Sigmoid colon (tissue), 6 donors: ENCODE measurements at regions not wholly inside any gene's neighbourhood (a gene's known extent, or its start where the extent isn't known, plus 50 kb on each side); places are given as distances from the start of the nearest gene placed in this dataset.
"Not testable (repeated sequence)": the region's sequence is repeated elsewhere in the genome, so short reads cannot be mapped to it uniquely, and the experiment has no call there.

Experiments
- DNase-seq: peaks from one replicate; pipeline ENCODE4 v3.0.0-alpha.2; 2019
- H3K27ac ChIP-seq, 4 donors: fragments of 200-600 bp; sonication (generic); one replicate each; pipeline ENCODE4 v1.5.1; 2016 to 2019; ENCODE audit warnings: mild to moderate bottlenecking in 1 of 4
- H3K27me3 ChIP-seq, 3 donors: fragments of 200-600 bp; sonication (generic); one replicate each; pipeline ENCODE4 v1.5.1; 2019; ENCODE audit warnings: mild to moderate bottlenecking in 1 of 3
- H3K36me3 ChIP-seq, 4 donors: fragments of 200-600 bp; sonication (generic); one replicate each; pipeline ENCODE4 v1.5.1; 2016 to 2019
- H3K4me1 ChIP-seq, 4 donors: fragments of 200-600 bp; sonication (generic); one replicate each; pipeline ENCODE4 v1.5.1; 2017 to 2019
- H3K4me3 ChIP-seq, 4 donors: fragments of 200-600 bp; sonication (generic); one replicate each; pipeline ENCODE4 v1.5.1; 2017 to 2019; ENCODE audit warnings: mild to moderate bottlenecking in 2 of 4, moderate library complexity in 1 of 4
- H3K9me3 ChIP-seq, 4 donors: fragments of 200-600 bp in 3 of 4; sonication (generic) in 3 of 4; one replicate each; pipeline versions ENCODE4 v1.5.1 to v1.6.1; 2013 to 2019
- CTCF ChIP-seq, 4 experiments: fragments of 450-650 bp in 3 of 4; fragments of 200-600 bp in 1 of 4; IDR thresholded peaks; one replicate each; pipeline ENCODE4 v1.5.1; 2016 to 2019; ENCODE audit warnings: antibody characterized with exemption in 4 of 4, mild to moderate bottlenecking in 3 of 4, moderate library complexity in 2 of 4
- EP300 ChIP-seq, 4 donors: sonication (generic); formaldehyde crosslinking; IDR thresholded peaks; one replicate each; pipeline ENCODE4 v1.6.1; 2017; ENCODE audit warnings: antibody characterized with exemption in 4 of 4
- POLR2A ChIP-seq, 2 donors: fragments of 450-650 bp; IDR thresholded peaks; one replicate each; pipeline ENCODE4 v1.6.1; 2016; ENCODE audit warnings: antibody characterized with exemption in 2 of 2, mild to moderate bottlenecking in 2 of 2, moderate library complexity in 2 of 2
- POLR2AphosphoS5 ChIP-seq, 4 donors: sonication (generic); formaldehyde crosslinking; IDR thresholded peaks; one replicate each; pipeline ENCODE4 v1.6.1; 2017; ENCODE audit warnings: antibody characterized with exemption in 4 of 4
- WGBS, 2 donors: extraction: QIAGEN DNeasy Blood & Tissue Kit; methylation state at CpG; one replicate each; pipeline ENCODE4 v1.1.7; 2013; 5-methylcytosine and 5-hydroxymethylcytosine counted together
- intact Hi-C: fragments of 100-400 bp; cut with DNase I; formaldehyde crosslinking; loops from one replicate; pipeline ENCODE4 v1.15.1; 2023
- donor health status: healthy with polysubstance abuse.
- donor health status: healthy.

- Histone ChIP-seq H3K27me3 (no peaks in the 10 kb centered on the region), H3K27ac (no peak overlapping the region), H3K36me3 (no peaks in the 10 kb centered on the region), H3K9me3 (no peaks in the 10 kb centered on the region), H3K4me3 (no peak overlapping the region), H3K4me1 (peaks cover 0 to 5% (median 0%) of the 10 kb centered on the region in 4 donors)
- DNase-seq: no peak
- intact Hi-C loops: no loop called here
- WGBS, 2 donors: 85 to 92% methylated on average over 2 of the region's 2 CpGs
- TF ChIP-seq POLR2AphosphoS5 (IDR thresholded peaks at IDR 0.05) (no peak), POLR2A (IDR thresholded peaks at IDR 0.05) (no peak), CTCF (IDR thresholded peaks at IDR 0.05) (no peak), EP300 (IDR thresholded peaks at IDR 0.05) (no peak)
Observed at GRCh38 chr3:189424922-189425321, 206.3 kb upstream of the TP63 start.

- TF ChIP-seq CTCF (IDR thresholded peaks at IDR 0.05) (no peak), EP300 (IDR thresholded peaks at IDR 0.05) (no peak), POLR2A (IDR thresholded peaks at IDR 0.05) (no peak)
- no peak overlapping the region for H3K27ac ChIP-seq
- DNase-seq: no peak
- no peaks in the 10 kb centered on the region for H3K36me3 ChIP-seq
- H3K27me3 ChIP-seq: no peaks in the 10 kb centered on the region
- peaks cover 0 to 5% (median 0%) of the 10 kb centered on the region in 4 donors for H3K4me1 ChIP-seq
- no peaks in the 10 kb centered on the region for H3K9me3 ChIP-seq
- 74 to 79% methylated on average over 1 of the region's 1 CpG for WGBS, 2 donors
- H3K4me3 ChIP-seq: no peak overlapping the region
- intact Hi-C loops: no loop called here
Observed at GRCh38 chr3:189429019-189429418, 202.2 kb upstream of the TP63 start.

GRCh38 chr3:189430166-189430565 is 201.0 kb upstream of the TP63 start:
- WGBS, 2 donors: 96 to 98% methylated on average over 2 of the region's 2 CpGs
- Histone ChIP-seq H3K9me3 (no peaks in the 10 kb centered on the region), H3K4me1 (peaks cover 0 to 5% (median 0%) of the 10 kb centered on the region in 4 donors), H3K4me3 (no peak overlapping the region), H3K36me3 (no peaks in the 10 kb centered on the region), H3K27ac (no peak overlapping the region), H3K27me3 (no peaks in the 10 kb centered on the region)
- DNase-seq: no peak
- TF ChIP-seq CTCF (IDR thresholded peaks at IDR 0.05) (no peak), EP300 (IDR thresholded peaks at IDR 0.05) (no peak), POLR2AphosphoS5 (IDR thresholded peaks at IDR 0.05) (no peak), POLR2A (IDR thresholded peaks at IDR 0.05) (no peak)
- intact Hi-C loops: no loop called here

GRCh38 chr3:189442257-189442656 is 188.9 kb upstream of the TP63 start:
- H3K27ac ChIP-seq, H3K27me3 ChIP-seq, H3K4me3 ChIP-seq, intact Hi-C loops, H3K36me3 ChIP-seq, H3K9me3 ChIP-seq, H3K4me1 ChIP-seq, DNase-seq: not testable (repeated sequence)
- WGBS, 2 donors: 95 to 96% methylated on average over 10 of the region's 10 CpGs

GRCh38 chr3:189446959-189447560 is 184.1 kb upstream of the TP63 start:
- no peak overlapping the region for H3K27ac ChIP-seq
- 90 to 92% methylated on average over 3 of the region's 3 CpGs for WGBS, 2 donors
- H3K4me3 ChIP-seq: no peak overlapping the region
- no peaks in the 10 kb centered on the region for H3K27me3 ChIP-seq
- DNase-seq: no peak
- no peak for TF ChIP-seq CTCF (IDR thresholded peaks at IDR 0.05)
- TF ChIP-seq EP300 (IDR thresholded peaks at IDR 0.05): no peak
- no peak for TF ChIP-seq POLR2AphosphoS5 (IDR thresholded peaks at IDR 0.05)
- TF ChIP-seq POLR2A (IDR thresholded peaks at IDR 0.05): no peak
- no peaks in the 10 kb centered on the region for H3K9me3 ChIP-seq
- no peaks in the 10 kb centered on the region for H3K4me1 ChIP-seq
- intact Hi-C loops: no loop called here
- no peaks in the 10 kb centered on the region for H3K36me3 ChIP-seq
